ENCODE measurements at regions not wholly inside any gene's neighbourhood (a gene's known extent, or its start where the extent isn't known, plus 50 kb on each side); places are given as distances from the start of the nearest gene placed in this dataset.

DNA sequence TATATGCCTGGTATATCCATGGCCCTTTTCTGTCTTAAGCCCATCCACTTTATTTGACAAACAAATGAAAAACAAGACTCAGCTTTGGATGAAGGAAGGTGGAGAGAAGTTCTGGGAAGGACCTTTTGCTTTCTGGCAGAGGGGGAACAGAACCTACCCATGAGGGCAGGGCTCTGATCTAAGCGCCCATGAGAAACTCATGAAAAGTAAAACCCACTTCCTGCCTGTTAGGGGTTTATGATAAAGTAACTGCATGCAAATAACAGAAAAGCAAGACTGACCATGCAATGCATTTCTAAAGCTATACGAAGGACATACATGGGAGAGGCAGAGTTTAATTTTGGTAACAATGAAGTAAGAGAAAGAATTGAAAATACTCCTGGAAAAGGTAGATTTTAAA, 181.9 kb upstream of the ADRA1B start:
- Histone ChIP-seq H3K9ac (ENCODE audit: insufficient read depth in 1 of 2, low read length in 2 of 2) (no peak overlapping the region), H3K27ac (ENCODE audit: low read depth in 1 of 2, low read length in 1 of 2) (no peak overlapping the region), H3K4me1 (ENCODE audit: control insufficient read depth in 5 of 5, insufficient read depth in 5 of 5, low read length in 5 of 5) (no peaks in the 10 kb centered on the region), H3K36me3 (ENCODE audit: control insufficient read depth in 4 of 4, insufficient read depth in 4 of 4, low read length in 4 of 4) (no peaks in the 10 kb centered on the region), H3K4me3 (no peak overlapping the region), H3K9me3 (ENCODE audit: control insufficient read depth in 4 of 4, insufficient read depth in 3 of 4, low read length in 3 of 4) (no peaks in the 10 kb centered on the region), H3K27me3 (ENCODE audit: control insufficient read depth in 3 of 3, insufficient read depth in 3 of 3, low read length in 2 of 3) (no peaks in the 10 kb centered on the region)
- TF ChIP-seq, protein P1, sequence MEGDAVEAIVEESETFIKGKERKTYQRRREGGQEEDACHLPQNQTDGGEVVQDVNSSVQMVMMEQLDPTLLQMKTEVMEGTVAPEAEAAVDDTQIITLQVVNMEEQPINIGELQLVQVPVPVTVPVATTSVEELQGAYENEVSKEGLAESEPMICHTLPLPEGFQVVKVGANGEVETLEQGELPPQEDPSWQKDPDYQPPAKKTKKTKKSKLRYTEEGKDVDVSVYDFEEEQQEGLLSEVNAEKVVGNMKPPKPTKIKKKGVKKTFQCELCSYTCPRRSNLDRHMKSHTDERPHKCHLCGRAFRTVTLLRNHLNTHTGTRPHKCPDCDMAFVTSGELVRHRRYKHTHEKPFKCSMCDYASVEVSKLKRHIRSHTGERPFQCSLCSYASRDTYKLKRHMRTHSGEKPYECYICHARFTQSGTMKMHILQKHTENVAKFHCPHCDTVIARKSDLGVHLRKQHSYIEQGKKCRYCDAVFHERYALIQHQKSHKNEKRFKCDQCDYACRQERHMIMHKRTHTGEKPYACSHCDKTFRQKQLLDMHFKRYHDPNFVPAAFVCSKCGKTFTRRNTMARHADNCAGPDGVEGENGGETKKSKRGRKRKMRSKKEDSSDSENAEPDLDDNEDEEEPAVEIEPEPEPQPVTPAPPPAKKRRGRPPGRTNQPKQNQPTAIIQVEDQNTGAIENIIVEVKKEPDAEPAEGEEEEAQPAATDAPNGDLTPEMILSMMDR (IDR thresholded peaks at IDR 0.05; ENCODE audit: control extremely low read depth, extremely low read depth) = no peak
- WGBS, 2 donors = 51 to 72% methylated on average over 2 of the region's 2 CpGs
- DNase-seq (no peak), ATAC-seq (ENCODE audit: insufficient read depth, low FRiP score) (no peak)

DNA sequence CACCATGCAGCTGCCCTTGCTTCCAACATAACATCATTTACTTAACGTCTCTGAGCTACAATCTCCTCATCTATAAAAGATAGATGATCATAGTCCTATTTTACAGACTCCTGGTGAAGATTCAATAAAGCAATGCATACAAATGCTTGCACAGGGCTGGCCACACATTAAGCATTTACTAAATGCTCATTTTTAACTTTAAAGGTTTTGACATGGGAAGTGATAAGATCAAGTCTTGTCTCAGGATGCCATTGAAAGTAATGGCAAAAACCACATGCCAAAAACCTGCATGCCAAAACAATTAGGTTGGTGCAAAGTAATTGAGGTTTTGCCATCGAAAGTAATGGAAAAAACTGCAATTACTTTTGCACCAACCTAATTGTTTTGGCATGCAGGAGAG, 181.2 kb upstream of the ADRA1B start:
- Histone ChIP-seq H3K36me3 (ENCODE audit: control insufficient read depth in 4 of 4, insufficient read depth in 4 of 4, low read length in 4 of 4) (no peaks in the 10 kb centered on the region), H3K9ac (ENCODE audit: insufficient read depth in 1 of 2, low read length in 2 of 2) (no peak overlapping the region), H3K27me3 (ENCODE audit: control insufficient read depth in 3 of 3, insufficient read depth in 3 of 3, low read length in 2 of 3) (no peaks in the 10 kb centered on the region), H3K27ac (ENCODE audit: low read depth in 1 of 2, low read length in 1 of 2) (no peak overlapping the region), H3K4me1 (ENCODE audit: control insufficient read depth in 5 of 5, insufficient read depth in 5 of 5, low read length in 5 of 5) (no peaks in the 10 kb centered on the region), H3K9me3 (ENCODE audit: control insufficient read depth in 4 of 4, insufficient read depth in 3 of 4, low read length in 3 of 4) (no peaks in the 10 kb centered on the region), H3K4me3 (no peak overlapping the region)
- 75 to 83% methylated on average over 2 of the region's 2 CpGs for WGBS, 2 donors
- ATAC-seq (ENCODE audit: insufficient read depth, low FRiP score) (no peak), DNase-seq (no peak)
- TF ChIP-seq, protein P1 (IDR thresholded peaks at IDR 0.05; ENCODE audit: control extremely low read depth, extremely low read depth) = no peak

DNA sequence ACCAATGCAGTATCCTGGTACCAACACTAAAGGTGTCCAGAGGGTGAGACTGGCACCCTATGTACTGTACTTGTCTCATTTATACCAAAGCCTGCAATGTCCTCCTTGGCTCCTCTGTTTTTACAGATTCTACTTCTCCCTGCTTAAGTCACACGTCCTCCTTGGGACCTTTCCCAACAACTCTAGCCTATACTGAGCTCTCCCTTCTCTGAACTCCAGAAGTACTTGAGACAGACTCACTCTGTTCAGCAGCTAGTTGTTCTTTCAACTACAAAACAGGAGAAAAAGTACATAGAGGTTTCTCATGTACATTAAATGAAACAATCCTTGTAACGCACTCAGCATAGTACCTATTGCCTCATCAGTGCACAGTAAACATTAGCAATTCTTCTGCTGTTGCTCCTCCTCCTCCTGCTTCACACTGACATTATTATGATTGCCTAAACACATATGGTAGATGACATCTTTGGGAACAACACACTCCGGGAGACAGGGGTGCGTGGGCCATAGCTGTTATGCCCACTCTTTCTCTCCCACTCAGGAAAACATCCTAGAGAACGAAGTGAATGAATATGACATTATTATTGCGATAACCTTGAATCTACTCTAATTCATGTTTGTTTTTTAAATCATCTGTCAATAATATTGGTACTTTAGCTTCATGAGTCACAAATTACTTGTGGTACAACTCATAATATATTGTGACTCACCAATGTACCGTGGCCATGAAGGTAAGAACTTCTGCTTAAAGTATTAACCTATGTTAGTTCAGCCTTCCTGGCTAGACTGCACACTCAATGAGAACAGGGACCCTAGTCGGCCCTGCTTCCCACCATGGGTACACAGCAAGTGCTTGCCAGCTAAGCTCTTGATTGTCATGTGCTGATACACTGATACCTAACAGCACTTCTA, 180.3 kb upstream of the ADRA1B start:
- TF ChIP-seq, protein P1 (IDR thresholded peaks at IDR 0.05; ENCODE audit: control extremely low read depth, extremely low read depth) = no peak
- no peak for ATAC-seq (ENCODE audit: insufficient read depth, low FRiP score)
- Histone ChIP-seq H3K4me3 (no peak overlapping the region), H3K27me3 (ENCODE audit: control insufficient read depth in 3 of 3, insufficient read depth in 3 of 3, low read length in 2 of 3) (no peaks in the 10 kb centered on the region), H3K27ac (ENCODE audit: low read depth in 1 of 2, low read length in 1 of 2) (no peak overlapping the region), H3K9ac (ENCODE audit: insufficient read depth in 1 of 2, low read length in 2 of 2) (no peak overlapping the region), H3K36me3 (ENCODE audit: control insufficient read depth in 4 of 4, insufficient read depth in 4 of 4, low read length in 4 of 4) (no peaks in the 10 kb centered on the region), H3K4me1 (ENCODE audit: control insufficient read depth in 5 of 5, insufficient read depth in 5 of 5, low read length in 5 of 5) (no peaks in the 10 kb centered on the region), H3K9me3 (ENCODE audit: control insufficient read depth in 4 of 4, insufficient read depth in 3 of 4, low read length in 3 of 4) (no peaks in the 10 kb centered on the region)
- WGBS, 2 donors = 78 to 89% methylated on average over 8 of the region's 8 CpGs
- DNase-seq = peak in 1 of 3 donors; percentile 4
